GM21528 (cell line): ENCODE measurements at regions not wholly inside any gene's neighbourhood (a gene's known extent, or its start where the extent isn't known, plus 50 kb on each side); places are given as distances from the start of the nearest gene placed in this dataset.

Experiments used
- ATAC-seq: cut with Tn5 transposase; IDR thresholded peaks from one replicate; pipeline ENCODE4 v1.9.1; 2021; ENCODE audit warnings: mild to moderate bottlenecking, moderate library complexity; ENCODE audit not compliant: unreplicated experiment, low FRiP score

DNA sequence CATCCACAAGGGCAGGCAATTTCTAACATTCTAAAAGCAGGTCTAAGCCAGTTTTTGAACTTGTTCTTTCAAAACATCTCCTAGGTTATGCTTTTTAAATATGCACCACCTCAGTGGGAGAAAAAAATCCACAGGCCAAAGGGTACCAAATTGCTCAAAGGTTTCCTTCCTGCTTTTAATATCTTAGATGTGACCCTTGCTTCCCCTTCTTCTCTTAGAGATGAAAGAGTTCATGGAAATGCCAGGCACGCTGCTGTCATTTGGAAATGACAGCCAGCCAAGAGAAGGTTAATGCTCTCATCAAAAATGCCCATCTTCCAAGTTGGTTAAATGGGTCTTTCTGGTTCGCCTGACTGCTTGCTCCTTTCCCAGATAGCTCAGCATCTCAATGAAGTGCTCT is 497.1 kb downstream of the CD83 start:
- ATAC-seq: no peak

- no peak for ATAC-seq
These were observed 499.1 kb downstream of the CD83 start for GRCh38 chr6:14616656-14617055.

GRCh38 chr6:14618759-14619418 is 501.3 kb downstream of the CD83 start:
- no peak for ATAC-seq

GRCh38 chr6:14619419-14619781 is 501.8 kb downstream of the CD83 start:
- no peak for ATAC-seq

DNA sequence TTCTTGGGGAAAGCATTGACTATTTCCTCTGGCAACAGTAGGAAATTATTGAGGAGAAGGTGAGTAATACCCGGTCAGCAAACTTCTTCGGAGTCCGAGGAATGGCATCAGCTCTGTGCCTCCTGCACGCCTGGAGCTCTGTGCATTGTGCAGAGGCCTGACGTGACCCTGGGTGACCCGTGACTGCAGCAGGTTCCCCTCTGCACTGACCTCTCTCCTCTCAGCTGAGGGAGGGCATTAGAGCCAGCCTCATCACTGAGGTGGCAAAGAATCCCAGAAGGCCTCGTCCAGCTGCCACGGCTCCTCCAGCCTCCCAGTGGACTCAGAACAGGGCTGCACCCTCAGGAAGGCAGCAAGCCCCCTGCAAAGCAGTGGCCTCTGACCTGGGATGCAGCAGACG is 502.9 kb downstream of the CD83 start:
- ATAC-seq: no peak

- no peak for ATAC-seq
These were observed 503.9 kb downstream of the CD83 start for GRCh38 chr6:14621518-14621917.

DNA sequence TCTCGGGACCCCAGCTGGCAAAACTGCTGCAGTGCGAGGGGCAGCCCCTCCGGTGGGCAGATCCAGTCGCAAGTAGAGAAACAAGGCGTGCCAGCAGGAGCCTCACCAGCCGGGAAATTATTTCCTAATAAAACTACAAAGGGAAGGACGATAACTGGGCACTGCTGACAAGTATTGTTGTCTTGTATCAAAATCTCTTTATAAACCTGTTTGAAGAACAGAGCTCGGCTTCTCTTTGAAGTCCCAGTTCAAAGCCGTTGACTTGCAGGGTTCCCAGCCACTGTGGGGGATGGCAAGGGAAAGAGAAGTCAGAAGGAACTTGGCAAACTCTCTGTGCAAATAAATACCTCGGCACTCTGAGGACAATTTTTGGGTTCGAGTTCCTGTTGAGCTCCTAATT is 504.5 kb downstream of the CD83 start:
- ATAC-seq: no peak

- no peak for ATAC-seq
These were observed 505.4 kb downstream of the CD83 start for GRCh38 chr6:14622909-14623505.

DNA sequence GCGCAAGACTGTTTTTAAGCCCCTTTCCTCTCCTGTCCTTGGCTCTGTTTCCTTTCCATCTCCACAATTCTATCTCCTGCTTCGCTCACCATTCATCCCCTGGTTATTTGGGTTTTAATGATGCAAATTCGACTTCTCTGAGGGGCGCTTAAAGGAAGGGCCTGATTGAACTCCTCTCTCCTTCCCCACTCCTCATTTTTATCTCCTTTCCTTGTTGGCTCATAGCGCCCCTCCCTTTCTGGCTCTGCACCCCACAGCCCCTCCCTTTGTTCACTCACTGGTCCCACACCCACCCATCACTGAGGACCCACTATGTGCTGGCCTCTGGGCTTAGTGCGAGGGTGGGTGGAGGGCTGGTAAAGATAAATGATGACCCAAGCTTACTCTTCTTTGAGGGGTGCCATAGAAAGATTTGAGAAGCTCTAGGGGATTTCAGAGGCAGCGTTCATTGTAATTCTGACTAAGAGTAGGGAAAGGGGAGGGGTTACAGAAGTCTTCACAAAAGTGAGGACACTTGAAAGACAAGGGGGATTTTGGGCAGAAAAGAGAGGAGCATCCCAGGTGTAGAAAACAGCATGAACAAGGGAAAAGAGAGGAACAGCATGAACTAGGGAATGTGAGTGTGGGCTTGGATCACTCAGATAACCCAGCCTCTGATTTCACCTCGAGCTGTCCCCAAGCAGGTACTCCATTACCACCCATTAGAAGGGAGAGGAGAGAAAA is 507.8 kb downstream of the CD83 start:
- ATAC-seq: no peak

- ATAC-seq: no peak
These were observed 509.0 kb downstream of the CD83 start for GRCh38 chr6:14626556-14626955.

DNA sequence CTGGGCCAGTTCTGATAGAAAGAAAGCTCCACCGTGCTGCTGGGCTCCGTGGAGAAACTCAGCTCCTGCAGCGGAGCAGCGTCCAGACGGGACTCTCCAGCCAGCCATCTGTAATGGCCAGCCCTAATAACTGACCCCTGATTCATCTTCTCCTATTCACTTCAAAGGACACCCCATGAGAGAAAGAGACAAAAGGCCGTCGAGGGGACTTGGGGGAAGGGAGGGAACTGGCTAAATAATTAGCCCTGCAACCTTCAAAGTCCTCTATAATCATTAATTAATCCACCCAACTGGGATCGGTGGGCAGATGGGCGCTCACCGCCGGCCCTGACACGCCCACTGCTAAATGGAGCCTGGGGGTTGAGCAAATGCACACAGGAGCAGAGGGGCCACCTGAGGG is 512.4 kb downstream of the CD83 start:
- ATAC-seq: no peak

- no peak for ATAC-seq
These were observed 515.9 kb downstream of the CD83 start for GRCh38 chr6:14633479-14633878.

DNA sequence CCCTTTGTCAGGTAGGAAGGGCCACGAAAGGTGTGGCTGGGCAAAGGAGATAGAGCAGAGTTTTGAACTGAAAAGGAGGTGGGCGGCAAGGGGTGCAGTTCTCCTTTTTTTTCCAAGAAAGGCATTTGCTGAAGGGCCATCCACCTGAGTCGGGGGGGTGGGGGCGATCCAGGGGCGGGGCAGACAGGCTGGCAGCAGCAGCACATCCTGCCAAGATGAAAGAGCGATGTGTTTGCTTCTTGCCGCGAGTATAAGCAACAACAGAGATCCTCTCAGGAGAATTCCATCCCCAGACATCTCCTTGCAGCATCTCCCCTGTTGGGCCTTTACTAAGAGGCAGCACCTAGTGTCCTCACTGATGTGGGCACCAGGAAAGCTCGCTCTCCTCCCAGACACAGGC is 516.5 kb downstream of the CD83 start:
- no peak for ATAC-seq

DNA sequence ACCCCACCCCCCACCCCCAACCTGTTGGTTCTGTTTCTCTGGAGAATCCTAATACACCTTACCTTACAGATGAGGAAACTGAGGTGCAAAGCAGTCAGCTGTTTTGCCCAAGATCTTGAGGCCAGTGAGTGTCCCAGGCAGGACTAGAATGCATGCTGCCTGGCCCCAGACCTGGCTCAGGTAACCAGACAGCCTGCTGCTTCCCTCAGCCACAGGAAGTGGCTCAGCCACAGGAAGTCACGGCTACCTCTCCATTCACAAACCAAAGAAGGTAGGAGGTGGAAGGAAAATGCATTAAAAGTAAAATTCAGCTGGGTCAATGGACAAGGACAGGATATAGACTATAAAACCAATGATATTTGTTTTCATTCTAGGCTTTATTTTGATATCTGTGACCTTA is 517.6 kb downstream of the CD83 start:
- ATAC-seq: no peak

- ATAC-seq: no peak
These were observed 518.5 kb downstream of the CD83 start for GRCh38 chr6:14635934-14636591.

DNA sequence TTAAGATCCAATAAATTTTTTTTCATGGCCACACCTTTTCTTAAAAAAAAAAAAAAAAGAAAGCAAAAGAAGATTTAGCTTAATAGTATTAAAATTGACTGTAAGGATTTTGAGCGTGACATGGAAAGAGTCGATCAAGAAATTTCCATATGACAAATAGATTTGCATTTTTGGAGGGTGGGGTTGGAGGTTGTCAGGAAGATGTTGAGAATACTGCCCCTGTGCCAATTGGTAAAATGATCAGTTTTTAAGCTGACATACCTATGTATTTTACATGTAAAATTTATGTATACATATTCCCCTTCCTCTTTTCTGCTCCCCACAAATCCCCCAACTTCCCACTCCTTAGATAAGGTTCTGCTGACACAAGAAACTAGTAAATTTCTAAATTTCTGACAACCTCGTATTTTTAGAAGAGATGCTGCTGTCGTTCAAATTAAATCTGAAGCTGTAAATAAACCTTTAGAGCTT is 520.9 kb downstream of the CD83 start:
- ATAC-seq: no peak

- no peak for ATAC-seq
These were observed 521.6 kb downstream of the CD83 start for GRCh38 chr6:14638906-14639761.

DNA sequence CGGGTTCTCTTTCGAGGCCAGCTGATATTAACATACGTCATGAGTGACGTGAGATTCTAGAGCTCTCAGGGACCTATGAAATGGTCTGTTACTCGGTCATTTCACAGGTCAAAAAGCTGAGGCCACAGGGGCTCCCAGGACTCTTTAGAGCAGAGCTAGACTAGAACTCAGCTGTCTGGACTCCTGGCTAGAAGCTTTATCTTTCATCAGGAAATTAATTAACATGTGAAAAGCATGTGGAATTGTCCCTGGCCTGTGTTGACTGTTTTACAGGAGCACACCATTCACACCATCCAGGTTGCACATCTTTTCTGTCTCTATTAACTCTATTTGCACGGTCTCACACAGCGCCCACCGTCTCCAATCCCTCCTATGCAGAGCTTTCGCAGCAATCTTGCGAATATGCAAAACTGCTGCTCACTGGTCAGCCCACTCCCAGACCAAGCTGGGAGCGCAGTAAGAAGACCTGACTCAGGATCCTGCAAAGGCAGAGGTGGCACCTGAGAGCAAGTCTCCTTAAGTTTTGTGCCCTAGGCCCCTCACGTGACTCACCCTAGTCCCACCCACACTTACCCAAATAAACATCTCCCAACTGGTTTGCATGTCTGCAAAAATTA is 522.5 kb downstream of the CD83 start:
- no peak for ATAC-seq

- ATAC-seq: no peak
These were observed 523.1 kb downstream of the CD83 start for GRCh38 chr6:14640631-14641030.
